Ascending aorta (tissue), 2 donors: ENCODE measurements at regions not wholly inside any gene's neighbourhood (a gene's known extent, or its start where the extent isn't known, plus 50 kb on each side); places are given as distances from the start of the nearest gene placed in this dataset.

Experiments used
- DNase-seq, 2 donors: peaks; one replicate each; pipeline ENCODE4 v3.0.0-alpha.2; 2019; ENCODE audit warnings: low spot score in 2 of 2
- H3K27ac ChIP-seq, 2 donors: fragments of 200-600 bp; sonication (generic); one replicate each; pipeline ENCODE4 v1.5.1; 2016 to 2017; ENCODE audit warnings: mild to moderate bottlenecking in 1 of 2
- H3K27me3 ChIP-seq: fragments of 200-600 bp; sonication (generic); one replicate; pipeline ENCODE4 v1.5.1; 2017
- H3K36me3 ChIP-seq, 2 donors: fragments of 200-600 bp; sonication (generic); one replicate each; pipeline ENCODE4 v1.5.1; 2016
- H3K4me1 ChIP-seq, 2 donors: fragments of 200-600 bp; sonication (generic); one replicate each; pipeline ENCODE4 v1.5.1; 2016 to 2017; ENCODE audit warnings: mild to moderate bottlenecking in 1 of 2
- H3K4me3 ChIP-seq, 2 donors: fragments of 200-600 bp; sonication (generic); one replicate each; pipeline ENCODE4 v1.5.1; 2016 to 2017; ENCODE audit warnings: mild to moderate bottlenecking in 1 of 2
- H3K9me3 ChIP-seq, 2 donors: fragments of 200-600 bp; sonication (generic); one replicate each; pipeline ENCODE4 v1.5.1; 2016
- intact Hi-C: fragments of 100-400 bp; cut with DNase I; formaldehyde crosslinking; loops from one replicate; pipeline ENCODE4 v1.15.1; 2023
- TF ChIP-seq, protein P1 (sequence below), 3 experiments: fragments of 200-600 bp in 2 of 3; fragments of 450-650 bp in 1 of 3; sonication (generic) in 2 of 3; IDR thresholded peaks; one replicate each; pipeline ENCODE4 v1.5.1; 2016 to 2019; ENCODE audit warnings: antibody characterized with exemption in 3 of 3, mild to moderate bottlenecking in 1 of 3, moderate library complexity in 1 of 3

DNA sequence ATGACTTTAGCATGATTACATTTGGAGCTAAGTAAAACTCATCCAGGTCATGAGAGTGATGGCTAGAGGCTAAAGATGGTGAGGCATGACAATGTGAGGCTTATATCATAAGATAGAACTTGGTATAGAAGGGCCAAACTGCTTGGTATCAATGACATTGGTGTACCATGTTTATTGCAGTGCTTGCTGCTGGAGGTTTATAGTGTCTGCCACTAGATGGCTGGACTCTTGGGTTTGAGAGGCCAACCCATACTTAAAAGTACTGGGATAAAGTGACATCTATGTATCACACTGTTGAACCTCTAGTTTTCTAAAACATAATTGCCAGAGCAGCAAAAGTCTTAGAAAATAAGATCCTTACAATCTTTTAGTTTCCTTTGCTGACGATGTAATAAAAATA lies 83.0 kb upstream of the TACR3 start:
- intact Hi-C loops = no loop called here
- H3K9me3 ChIP-seq = no peaks in the 10 kb centered on the region
- no peak overlapping the region for H3K27ac ChIP-seq
- H3K36me3 ChIP-seq = no peaks in the 10 kb centered on the region
- H3K4me3 ChIP-seq = no peak overlapping the region
- H3K27me3 ChIP-seq = no peaks in the 10 kb centered on the region
- H3K4me1 ChIP-seq = no peaks in the 10 kb centered on the region
- TF ChIP-seq, protein P1, sequence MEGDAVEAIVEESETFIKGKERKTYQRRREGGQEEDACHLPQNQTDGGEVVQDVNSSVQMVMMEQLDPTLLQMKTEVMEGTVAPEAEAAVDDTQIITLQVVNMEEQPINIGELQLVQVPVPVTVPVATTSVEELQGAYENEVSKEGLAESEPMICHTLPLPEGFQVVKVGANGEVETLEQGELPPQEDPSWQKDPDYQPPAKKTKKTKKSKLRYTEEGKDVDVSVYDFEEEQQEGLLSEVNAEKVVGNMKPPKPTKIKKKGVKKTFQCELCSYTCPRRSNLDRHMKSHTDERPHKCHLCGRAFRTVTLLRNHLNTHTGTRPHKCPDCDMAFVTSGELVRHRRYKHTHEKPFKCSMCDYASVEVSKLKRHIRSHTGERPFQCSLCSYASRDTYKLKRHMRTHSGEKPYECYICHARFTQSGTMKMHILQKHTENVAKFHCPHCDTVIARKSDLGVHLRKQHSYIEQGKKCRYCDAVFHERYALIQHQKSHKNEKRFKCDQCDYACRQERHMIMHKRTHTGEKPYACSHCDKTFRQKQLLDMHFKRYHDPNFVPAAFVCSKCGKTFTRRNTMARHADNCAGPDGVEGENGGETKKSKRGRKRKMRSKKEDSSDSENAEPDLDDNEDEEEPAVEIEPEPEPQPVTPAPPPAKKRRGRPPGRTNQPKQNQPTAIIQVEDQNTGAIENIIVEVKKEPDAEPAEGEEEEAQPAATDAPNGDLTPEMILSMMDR (IDR thresholded peaks at IDR 0.05) = no peak
- no peak for DNase-seq

DNA sequence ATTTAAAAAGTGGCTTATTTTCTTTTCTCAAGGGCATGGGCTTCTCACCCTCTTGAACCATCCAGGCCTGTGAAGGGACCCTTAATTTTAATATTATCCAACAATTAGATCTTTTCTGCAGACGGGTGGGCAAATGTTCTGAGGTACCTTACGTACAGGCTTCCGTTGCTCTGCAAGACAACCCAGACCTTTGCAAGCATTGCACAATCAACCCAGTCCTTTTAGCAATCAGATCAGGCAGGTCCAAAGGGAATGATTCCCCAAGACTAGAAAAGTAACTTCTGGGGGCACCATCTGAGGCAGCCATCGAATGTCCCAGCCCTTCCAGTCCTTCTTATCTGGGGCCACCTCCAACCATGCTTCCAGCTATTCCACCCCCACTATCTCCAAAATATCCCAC lies 67.3 kb upstream of the TACR3 start:
- intact Hi-C loops = no loop called here
- H3K27ac ChIP-seq = no peak overlapping the region
- no peak for DNase-seq
- TF ChIP-seq, protein P1 (IDR thresholded peaks at IDR 0.05) = no peak
- no peak overlapping the region for H3K4me3 ChIP-seq
- no peaks in the 10 kb centered on the region for H3K4me1 ChIP-seq
- H3K27me3 ChIP-seq = no peaks in the 10 kb centered on the region
- H3K9me3 ChIP-seq = peaks cover 0 to 11% of the 10 kb centered on the region in 2 donors
- H3K36me3 ChIP-seq = no peaks in the 10 kb centered on the region

DNA sequence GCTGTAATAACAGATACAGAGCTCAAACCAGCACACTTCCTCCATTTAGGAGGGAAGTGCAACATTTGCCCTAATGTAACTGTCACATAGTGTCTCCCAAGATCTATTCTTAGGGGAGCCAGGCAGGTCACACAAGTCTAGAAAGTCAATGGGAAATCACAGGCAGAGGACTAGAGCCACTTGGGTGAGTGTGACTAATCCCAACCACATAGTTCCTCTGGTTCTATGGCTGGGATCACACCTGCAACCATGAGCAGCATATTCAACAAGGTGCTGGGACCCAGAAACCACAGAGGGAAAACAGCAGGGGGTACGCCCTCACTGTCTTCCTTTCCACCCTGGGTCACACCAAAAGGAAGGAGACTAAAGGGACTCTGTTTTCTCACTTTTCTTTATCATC lies 66.8 kb upstream of the TACR3 start:
- H3K9me3 ChIP-seq = peaks cover 0 to 11% of the 10 kb centered on the region in 2 donors
- H3K36me3 ChIP-seq = no peaks in the 10 kb centered on the region
- intact Hi-C loops = no loop called here
- H3K4me1 ChIP-seq = no peaks in the 10 kb centered on the region
- TF ChIP-seq, protein P1 (IDR thresholded peaks at IDR 0.05) = no peak
- H3K27me3 ChIP-seq = no peaks in the 10 kb centered on the region
- no peak overlapping the region for H3K4me3 ChIP-seq
- no peak overlapping the region for H3K27ac ChIP-seq
- DNase-seq = no peak

DNA sequence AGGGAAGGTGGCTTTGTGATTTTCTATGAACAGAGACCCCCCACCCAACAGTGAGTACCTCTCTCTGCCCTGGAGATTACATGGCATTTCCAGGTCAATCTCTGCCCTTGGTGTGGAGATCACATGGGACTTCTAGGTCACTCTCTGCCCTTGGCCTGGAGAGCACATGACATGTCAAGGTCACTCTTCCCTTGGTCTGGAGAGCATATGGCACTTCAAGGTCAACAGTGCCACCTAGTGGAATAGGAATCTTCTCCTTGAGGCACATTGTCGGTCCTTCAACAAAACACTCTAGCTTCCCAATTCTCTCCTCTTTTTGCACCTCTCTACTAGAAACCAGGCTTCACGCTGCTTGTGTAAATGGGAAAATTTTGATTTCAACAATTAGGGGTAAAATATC lies 66.2 kb upstream of the TACR3 start:
- Histone ChIP-seq H3K36me3 (no peaks in the 10 kb centered on the region), H3K9me3 (peaks cover 0 to 11% of the 10 kb centered on the region in 2 donors), H3K4me3 (no peak overlapping the region), H3K27ac (no peak overlapping the region), H3K27me3 (no peaks in the 10 kb centered on the region), H3K4me1 (no peaks in the 10 kb centered on the region)
- no peak for DNase-seq
- intact Hi-C loops = no loop called here
- TF ChIP-seq, protein P1 (IDR thresholded peaks at IDR 0.05) = no peak

DNA sequence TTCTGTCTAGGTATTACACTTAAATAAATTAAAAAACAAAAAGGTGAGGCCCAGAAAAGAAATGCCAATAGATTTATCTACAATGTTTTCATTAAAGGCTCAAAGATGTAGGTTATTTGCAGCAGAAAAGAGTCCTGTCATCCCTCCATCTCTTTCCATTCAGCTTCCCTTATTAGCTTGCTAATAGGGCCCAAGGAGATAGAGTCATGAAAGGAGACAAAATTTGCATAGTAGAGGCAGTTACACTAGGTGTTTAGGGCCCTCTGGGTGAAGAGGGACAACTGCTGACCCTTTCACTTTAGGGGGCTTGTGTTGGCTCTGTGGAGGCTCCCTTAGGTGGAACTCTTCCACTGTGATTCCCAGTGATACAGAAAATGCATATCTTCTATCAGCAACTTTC lies 58.4 kb upstream of the TACR3 start:
- Histone ChIP-seq H3K4me3 (no peak overlapping the region), H3K27ac (no peak overlapping the region), H3K4me1 (no peaks in the 10 kb centered on the region), H3K27me3 (no peaks in the 10 kb centered on the region), H3K36me3 (no peaks in the 10 kb centered on the region), H3K9me3 (no peaks in the 10 kb centered on the region)
- intact Hi-C loops = no loop called here
- no peak for DNase-seq
- TF ChIP-seq, protein P1 (IDR thresholded peaks at IDR 0.05) = no peak

DNA sequence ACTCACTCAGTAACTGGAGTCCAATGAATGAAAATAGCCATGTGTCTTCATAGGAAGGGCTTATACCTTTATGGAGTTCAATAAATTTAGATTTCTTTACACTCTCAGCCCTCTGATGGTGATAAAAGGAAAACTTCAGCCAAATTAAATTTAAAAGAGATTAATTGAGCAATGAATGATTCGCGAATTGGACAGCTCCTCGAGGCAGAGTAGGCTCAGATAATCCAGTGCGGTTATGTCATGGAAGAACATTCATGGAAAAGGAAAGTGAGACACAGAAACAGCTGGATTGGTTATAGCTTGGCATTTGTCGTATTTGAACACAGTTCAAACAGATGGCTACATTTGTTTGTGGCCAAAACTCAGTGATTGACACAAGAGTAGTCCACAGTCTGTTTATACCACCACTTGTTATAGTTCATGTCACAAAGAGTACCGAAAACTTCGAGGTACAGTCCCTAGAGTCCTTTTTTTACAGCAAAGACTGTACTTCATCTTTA lies 54.6 kb upstream of the TACR3 start:
- no peak for DNase-seq

More for the DNA sequence above, 54.6 kb upstream of the TACR3 start:
- H3K9me3 ChIP-seq = no peaks in the 10 kb centered on the region
- intact Hi-C loops = no loop called here
- no peaks in the 10 kb centered on the region for H3K27me3 ChIP-seq
- no peaks in the 10 kb centered on the region for H3K36me3 ChIP-seq
- H3K4me1 ChIP-seq = no peaks in the 10 kb centered on the region
- TF ChIP-seq, protein P1 (IDR thresholded peaks at IDR 0.05) = no peak
- no peak overlapping the region for H3K4me3 ChIP-seq
- no peak overlapping the region for H3K27ac ChIP-seq
